CD4-positive, alpha-beta T cell treated with Interleukin-17A for 1 hour (primary cell): ENCODE measurements at regions not wholly inside any gene's neighbourhood (a gene's known extent, or its start where the extent isn't known, plus 50 kb on each side); places are given as distances from the start of the nearest gene placed in this dataset.
"Not testable (repeated sequence)": the region's sequence is repeated elsewhere in the genome, so short reads cannot be mapped to it uniquely, and the experiment has no call there.

Experiments
- DNase-seq: peaks from one replicate; pipeline ENCODE4 v3.0.0-alpha.2; 2020

GRCh38 chr12:54799966-54800365 lies 54.4 kb upstream of the MUCL1 start:
- DNase-seq = not testable (repeated sequence)

- DNase-seq = no peak
Measured at GRCh38 chr12:54798651-54799050, 55.7 kb upstream of the MUCL1 start.

GRCh38 chr12:54796991-54797390 lies 57.3 kb upstream of the MUCL1 start:
- DNase-seq = no peak

GRCh38 chr12:54795644-54796043 lies 58.7 kb upstream of the MUCL1 start:
- no peak for DNase-seq

- no peak for DNase-seq
Measured at GRCh38 chr12:54786081-54786480, 68.2 kb upstream of the MUCL1 start.

- DNase-seq = no peak
Measured at GRCh38 chr12:54784115-54784514, 70.2 kb upstream of the MUCL1 start.

- DNase-seq = peak; percentile 7
Measured at GRCh38 chr12:54777031-54777430, 77.3 kb upstream of the MUCL1 start.

- DNase-seq = no peak
Measured at GRCh38 chr12:54773593-54773992, 80.7 kb upstream of the MUCL1 start.

GRCh38 chr12:54765652-54766051 lies 88.7 kb upstream of the MUCL1 start:
- DNase-seq = no peak

GRCh38 chr12:54762390-54762789 lies 91.9 kb upstream of the MUCL1 start:
- no peak for DNase-seq

GRCh38 chr12:54759751-54760150 lies 94.6 kb upstream of the MUCL1 start:
- peak; percentile 40 for DNase-seq

- no peak for DNase-seq
Measured at GRCh38 chr12:54751493-54751892, 102.8 kb upstream of the MUCL1 start.

GRCh38 chr12:54749191-54749818 lies 101.1 kb upstream of the DCD start:
- peak; percentile 71 for DNase-seq

GRCh38 chr12:54744590-54744989 lies 96.4 kb upstream of the DCD start:
- DNase-seq = no peak

GRCh38 chr12:54740882-54741281 lies 92.7 kb upstream of the DCD start:
- peak; percentile 47 for DNase-seq

GRCh38 chr12:54736549-54736948 lies 88.4 kb upstream of the DCD start:
- DNase-seq = peak; percentile 31

- DNase-seq = no peak
Measured at GRCh38 chr12:54734196-54734950, 86.2 kb upstream of the DCD start.

- DNase-seq = peak; percentile 46
Measured at GRCh38 chr12:54725233-54725843, 77.2 kb upstream of the DCD start.

GRCh38 chr12:54723379-54724256 lies 75.5 kb upstream of the DCD start:
- peak; percentile 68 for DNase-seq

GRCh38 chr12:54721312-54721711 lies 73.1 kb upstream of the DCD start:
- no peak for DNase-seq

- DNase-seq = no peak
Measured at GRCh38 chr12:54719691-54720090, 71.5 kb upstream of the DCD start.

- no peak for DNase-seq
Measured at GRCh38 chr12:54716261-54716660, 68.1 kb upstream of the DCD start.

GRCh38 chr12:54713876-54714275 lies 65.7 kb upstream of the DCD start:
- not testable (repeated sequence) for DNase-seq
